Amniotic epithelial cell (primary cell): ENCODE measurements at regions not wholly inside any gene's neighbourhood (a gene's known extent, or its start where the extent isn't known, plus 50 kb on each side); places are given as distances from the start of the nearest gene placed in this dataset.

ENCODE experiments used
- DNase-seq: peaks from one replicate; pipeline ENCODE4 v3.0.0-alpha.2; 2010; ENCODE audit warnings: low read depth

DNA sequence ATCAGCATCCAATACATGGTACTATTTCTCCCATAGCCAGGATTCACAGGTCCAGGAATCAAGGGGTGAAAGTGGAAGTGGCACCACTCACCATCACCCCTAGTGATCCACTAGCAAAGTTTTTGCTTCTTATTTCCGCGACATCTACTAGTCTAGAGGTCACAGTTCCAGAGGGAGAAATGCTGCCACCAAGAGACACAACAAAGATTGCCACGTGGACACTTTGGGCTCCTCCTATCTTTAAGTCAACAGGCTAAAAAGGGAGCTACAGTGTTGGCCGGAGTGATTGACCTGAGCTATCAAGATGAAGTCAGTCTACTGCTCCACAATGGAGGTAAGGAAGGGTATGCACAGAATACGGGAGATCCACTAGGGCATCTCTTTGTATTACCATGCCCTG is 178.2 kb downstream of the AKR1D1 start:
- DNase-seq, result no peak

GRCh38 chr7:138257459-138258196 is 181.4 kb downstream of the AKR1D1 start:
- DNase-seq, result peak; percentile 100

- peak; percentile 84 for DNase-seq
Observed at GRCh38 chr7:138258197-138258559, 181.9 kb downstream of the AKR1D1 start.

- DNase-seq, result no peak
Observed at GRCh38 chr7:138259675-138260074, 183.4 kb downstream of the AKR1D1 start.

DNA sequence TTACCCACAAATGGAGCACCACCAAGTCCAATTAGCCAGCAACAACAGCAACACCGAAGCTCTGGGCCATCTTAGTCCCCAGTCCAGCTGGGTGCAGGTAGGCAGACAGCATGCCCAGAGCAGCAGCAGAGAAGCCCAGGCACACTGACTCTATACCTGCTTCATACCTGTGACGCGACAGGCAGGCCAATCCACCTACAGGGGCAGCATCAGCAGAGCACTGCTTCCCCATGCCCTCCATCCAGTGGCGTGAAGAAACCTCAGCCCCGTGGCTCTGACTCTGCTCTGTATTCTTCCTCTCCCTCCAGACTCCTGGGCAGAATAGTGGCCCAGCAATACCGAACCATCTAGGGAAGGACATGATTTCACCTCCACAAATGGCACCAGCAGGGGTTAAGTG is 191.7 kb downstream of the AKR1D1 start:
- DNase-seq, result no peak

DNA sequence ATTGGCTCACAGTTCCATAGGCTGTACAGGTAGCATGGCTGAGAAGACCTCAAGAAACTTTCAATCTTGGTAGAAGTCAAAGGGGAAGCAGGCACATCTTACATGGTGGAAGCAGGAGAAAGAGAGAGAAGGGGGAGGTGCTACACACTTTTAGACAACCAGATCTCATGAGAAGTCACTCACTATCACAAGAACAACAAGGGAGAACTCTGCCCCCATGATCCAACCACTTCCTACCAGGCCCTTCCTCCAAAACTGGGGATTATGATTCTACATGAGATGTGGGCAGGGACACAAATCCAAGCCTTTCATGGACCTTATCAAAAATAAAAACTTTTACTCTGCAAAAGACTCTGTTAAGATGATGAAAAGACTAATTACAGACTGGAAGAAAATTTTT is 183.2 kb upstream of the TRIM24 start:
- no peak for DNase-seq

DNA sequence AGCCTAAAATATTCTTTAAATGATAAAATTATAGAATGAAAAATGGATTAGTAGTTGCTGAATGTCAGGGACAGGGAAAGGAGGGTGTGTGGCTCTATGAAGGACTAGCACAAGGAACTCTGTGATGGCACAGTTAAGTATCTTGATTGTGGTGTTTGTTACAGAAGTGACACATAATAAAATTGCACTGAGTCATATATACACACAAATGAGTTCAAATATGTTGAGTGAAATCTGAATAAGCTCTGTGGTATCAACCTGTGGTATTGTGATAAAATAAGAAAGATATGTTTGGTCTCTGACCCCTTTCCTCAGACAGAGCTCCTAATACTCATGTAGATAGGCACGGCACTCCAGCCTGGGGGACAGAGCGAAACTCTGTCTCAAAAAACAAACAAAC is 181.5 kb upstream of the TRIM24 start:
- peak; percentile 87 for DNase-seq

- DNase-seq, result peak; percentile 52
Observed at GRCh38 chr7:138282997-138283396, 177.1 kb upstream of the TRIM24 start.

GRCh38 chr7:138285129-138285528 is 174.9 kb upstream of the TRIM24 start:
- DNase-seq, result peak; percentile 33

DNA sequence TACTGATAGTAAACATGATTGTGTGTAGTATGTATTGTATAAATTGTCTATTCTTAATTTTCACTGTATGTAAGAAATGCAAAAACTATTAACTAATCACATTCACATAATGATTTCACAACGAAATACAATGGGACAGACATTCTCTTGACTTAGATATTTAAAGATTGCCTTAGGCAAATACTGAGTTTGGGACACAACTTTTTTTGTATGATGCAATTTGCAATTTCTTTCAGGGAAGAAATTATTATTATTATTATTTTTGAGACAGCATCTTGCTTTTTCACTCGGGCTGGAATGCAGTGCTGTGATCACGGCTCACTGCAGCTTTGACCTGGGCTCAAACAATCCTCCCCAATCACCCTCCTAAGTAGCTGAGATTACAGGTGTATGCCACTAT is 173.2 kb upstream of the TRIM24 start:
- DNase-seq, result no peak

GRCh38 chr7:138287549-138287948 is 172.5 kb upstream of the TRIM24 start:
- DNase-seq, result no peak

DNA sequence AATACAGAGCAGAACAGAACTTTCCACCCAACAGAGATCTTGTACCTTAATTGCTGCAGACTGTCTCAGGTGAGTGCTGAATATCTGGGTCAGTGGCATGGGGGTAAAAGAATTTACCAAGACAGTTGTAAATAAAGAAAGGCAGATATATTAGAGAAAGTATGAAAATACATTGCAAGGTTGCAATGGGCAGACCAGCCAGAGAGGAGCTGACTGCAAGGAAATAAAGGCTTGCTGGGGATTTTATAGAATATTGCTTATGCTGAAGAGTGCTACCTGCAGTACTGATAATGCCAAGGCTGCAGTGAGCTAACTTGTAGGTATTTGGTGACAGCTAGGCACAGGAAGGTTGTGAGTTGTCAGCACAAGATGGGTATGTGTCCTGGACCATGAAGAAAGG is 171.0 kb upstream of the TRIM24 start:
- no peak for DNase-seq

DNA sequence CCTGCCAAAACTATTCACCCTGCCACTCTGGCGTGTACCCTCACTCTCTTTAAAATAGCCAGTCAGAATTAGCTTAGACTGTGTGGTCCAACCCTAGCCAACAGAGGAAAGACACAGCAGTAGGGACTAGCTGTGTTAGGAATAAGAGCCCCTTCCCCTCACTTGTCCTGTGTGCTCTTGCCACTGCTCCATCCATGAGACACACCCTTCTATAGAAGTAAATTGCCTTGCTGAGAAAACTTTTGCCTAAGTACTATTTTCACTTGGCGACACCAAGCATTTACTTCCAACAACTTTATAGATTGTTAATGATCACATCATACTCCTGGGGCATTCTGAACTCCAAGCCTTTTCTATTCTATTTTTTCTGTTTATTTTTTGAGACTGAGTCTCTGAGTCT is 170.2 kb upstream of the TRIM24 start:
- DNase-seq, result no peak

GRCh38 chr7:138292951-138293350 is 167.1 kb upstream of the TRIM24 start:
- no peak for DNase-seq

DNA sequence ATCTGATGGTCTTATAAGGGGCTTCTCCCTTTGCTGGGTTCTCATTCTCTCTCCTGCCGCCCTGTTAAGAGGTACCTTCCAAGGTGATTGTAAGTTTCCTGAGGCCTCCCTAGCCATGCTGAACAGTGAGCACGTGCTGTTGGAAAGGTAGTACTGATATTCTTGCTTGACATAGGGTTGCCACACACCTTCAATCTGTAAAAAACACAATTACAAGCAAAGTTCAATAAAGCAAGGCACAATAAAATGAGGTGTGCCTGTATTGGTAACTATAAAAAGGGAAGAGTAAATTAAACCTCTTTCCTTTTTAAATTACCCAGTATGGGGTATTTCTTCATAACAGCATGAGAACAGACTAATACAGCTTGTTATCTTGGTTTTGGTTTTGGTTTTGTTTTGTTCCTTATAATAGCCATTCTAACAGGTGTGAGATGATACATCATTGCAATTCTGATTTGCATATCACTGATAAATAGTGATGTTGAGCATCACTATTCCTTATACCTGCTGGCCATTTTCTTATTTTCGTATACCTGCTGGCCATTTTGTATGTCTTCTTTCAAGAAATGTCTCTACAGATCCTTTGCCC is 164.9 kb upstream of the TRIM24 start:
- DNase-seq, result no peak

GRCh38 chr7:138297526-138297925 is 162.5 kb upstream of the TRIM24 start:
- no peak for DNase-seq

GRCh38 chr7:138299066-138299465 is 161.0 kb upstream of the TRIM24 start:
- DNase-seq, result peak; percentile 32

DNA sequence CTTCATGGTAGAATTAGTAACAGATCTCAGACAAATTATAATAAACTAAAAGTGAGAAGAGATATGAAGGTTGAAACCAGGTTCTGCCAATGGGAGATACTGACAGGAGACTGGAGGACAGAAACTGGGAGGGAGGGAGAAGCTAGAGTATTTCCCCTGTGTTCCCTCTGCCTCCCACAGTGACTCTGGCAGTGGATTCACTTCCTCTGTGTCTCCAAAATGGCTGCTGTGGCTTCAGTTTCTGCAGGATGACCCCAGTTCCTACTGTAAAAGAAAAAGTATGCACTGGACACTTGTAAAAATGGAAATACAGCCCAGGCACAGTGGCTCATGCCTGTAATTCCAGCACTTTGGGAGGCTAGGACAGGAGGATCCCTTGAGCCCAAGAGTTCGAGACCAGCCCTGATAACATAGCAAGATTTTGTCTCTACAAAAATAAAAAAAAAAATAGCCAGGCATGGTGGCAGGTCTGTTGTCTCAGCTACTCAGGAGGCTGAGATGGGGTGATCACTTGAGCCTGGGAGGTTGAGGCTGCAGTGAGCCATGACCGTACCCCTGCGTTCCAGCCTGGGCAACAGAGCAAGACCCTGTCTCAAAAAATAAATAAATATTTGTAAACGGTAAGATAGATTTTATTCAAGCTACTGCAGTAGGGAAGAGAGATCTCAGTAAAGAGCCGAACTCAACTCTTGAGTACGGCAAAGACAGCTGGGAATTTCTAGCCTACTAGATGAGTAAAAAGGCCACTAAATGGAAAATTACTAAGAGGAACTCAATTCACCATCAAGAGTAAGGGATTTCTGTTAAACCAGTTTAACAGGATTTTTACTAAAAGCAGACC is 156.6 kb upstream of the TRIM24 start:
- no peak for DNase-seq

DNA sequence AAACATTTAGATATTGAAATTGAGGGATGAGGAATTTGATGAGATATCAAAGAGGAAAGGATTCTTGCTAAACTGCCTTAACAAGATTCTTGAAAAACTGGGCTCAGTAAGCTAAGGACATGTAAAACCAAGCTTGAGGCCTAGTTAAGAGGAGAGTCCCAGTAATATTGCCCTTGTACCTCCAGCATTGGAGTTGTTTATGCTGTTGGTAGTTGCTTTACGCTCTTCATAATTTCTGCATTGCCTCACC is 156.1 kb upstream of the TRIM24 start:
- DNase-seq, result no peak

GRCh38 chr7:138307633-138308032 is 152.4 kb upstream of the TRIM24 start:
- DNase-seq, result no peak

GRCh38 chr7:138308136-138308535 is 151.9 kb upstream of the TRIM24 start:
- DNase-seq, result no peak

- DNase-seq, result no peak
Observed at GRCh38 chr7:138309186-138309585, 150.9 kb upstream of the TRIM24 start.

- no peak for DNase-seq
Observed at GRCh38 chr7:138313829-138314178, 146.3 kb upstream of the TRIM24 start.
